GM19438 (cell line): ENCODE measurements at regions not wholly inside any gene's neighbourhood (a gene's known extent, or its start where the extent isn't known, plus 50 kb on each side); places are given as distances from the start of the nearest gene placed in this dataset.
A peak's percentile ranks its signal among the peaks of the same experiment; 100 is the strongest.

Experiments used
- ATAC-seq: cut with Tn5 transposase; IDR thresholded peaks from one replicate; pipeline ENCODE4 v1.9.1; 2021; ENCODE audit warnings: low read depth; ENCODE audit not compliant: unreplicated experiment

DNA sequence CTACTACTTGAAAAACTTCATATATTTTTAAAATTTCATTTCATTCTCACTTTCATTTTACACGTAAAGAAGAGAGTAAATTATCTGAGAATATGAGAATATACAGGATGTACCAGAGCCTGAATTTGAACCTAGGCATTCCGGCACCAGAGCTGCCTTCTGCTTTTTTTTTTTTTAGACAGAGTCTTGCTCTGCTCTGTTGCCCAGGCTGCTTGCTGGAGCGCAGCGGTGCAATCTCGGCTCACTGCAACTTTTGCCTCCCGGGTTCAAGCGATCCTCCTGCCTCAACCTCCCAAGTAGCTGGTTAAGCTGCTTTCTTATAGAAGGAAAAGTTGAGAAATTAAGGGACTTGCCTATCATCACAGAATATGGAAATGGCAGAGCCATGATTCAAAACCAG, 540.1 kb downstream of the EBF1 start:
- ATAC-seq, result peak; percentile 52

DNA sequence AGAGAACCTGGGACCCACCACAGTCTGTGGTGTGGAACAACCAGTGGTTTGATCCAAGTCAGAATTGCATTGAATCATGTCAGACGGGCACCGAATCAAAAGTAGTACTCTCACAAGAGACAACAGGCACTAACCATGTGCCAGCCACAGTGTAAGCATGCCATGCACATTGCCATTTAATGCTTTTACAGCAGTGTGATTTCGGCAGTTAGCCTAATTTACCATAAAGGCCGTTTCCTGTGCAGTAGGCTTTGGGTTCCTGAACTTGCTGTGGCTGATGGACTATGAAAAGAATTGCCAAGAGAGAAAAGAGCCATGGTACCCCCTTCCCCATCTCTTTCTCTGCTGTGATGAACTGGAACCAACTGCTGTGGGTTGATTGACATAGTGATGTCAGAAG, 540.6 kb downstream of the EBF1 start:
- peak; percentile 5 for ATAC-seq

DNA sequence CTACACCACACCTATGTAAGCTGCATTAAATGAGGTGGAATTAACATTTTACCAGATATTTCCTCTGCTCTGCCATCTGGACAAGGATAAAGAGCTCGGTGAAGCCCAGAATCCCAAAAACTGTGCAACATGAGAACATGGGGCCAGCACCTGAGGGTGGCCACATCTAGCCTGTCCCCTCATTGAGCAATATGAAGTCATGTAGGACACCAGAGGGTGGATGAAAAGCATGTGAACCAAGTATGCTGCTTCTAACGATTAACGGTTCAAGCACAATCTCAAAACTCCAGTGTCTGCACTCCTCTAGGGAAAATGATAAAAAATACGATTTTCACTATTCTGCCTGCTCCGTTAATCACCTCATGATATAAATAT, 545.8 kb downstream of the EBF1 start:
- no peak for ATAC-seq

DNA sequence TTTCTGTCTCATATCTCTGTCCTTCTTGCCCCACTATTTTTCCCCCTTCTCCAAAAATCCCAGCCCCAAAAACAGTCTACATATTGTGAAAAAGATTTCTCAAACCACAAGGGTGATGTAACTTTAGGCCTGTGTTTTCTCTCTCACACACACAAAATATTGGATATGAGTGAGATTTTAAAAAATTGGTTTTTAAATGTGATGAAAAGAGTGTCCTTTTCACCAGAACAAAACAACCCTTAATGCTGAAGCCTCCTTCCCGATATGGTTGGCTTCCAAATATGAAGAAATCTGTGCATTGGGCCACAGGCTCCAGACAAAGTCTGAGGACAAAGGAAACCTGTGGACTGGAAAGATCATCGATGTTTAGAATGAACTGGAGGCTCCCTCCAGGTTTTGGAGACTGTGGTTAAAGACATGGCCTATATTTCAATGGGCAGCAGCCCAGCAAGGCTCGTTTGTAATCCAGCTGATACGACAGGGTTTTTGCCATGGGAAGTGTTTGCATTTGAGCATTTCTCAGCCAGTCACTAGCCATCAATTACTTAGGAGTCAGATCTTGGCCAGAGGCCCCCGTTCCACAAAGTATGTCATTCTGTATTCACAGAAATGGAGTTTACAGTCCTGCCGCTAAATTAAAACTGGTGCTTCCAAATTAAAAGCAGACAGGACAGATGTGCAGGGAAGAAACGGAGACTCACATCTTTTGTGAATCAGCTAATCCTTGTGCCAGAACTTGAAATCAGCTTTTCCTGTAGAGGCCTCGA, 546.3 kb downstream of the EBF1 start:
- ATAC-seq, result no peak

DNA sequence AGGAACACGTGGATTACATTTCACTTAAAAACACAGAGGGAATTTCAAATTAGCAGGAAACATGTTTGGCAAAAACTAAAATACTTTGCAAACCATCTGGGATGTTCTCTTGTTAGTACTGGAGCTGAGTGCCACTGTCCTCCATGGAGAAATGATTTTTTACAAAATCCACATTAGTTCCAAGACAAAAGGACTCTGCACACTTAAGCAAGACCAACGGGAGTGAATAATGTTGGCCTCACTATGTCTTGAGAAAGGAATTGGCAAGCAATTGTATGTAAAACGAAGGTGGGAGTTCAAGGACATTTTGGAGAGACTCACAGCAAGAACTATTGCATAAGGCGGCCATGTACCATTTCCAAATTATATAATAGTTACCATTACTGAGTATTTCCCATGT, 547.5 kb downstream of the EBF1 start:
- no peak for ATAC-seq

DNA sequence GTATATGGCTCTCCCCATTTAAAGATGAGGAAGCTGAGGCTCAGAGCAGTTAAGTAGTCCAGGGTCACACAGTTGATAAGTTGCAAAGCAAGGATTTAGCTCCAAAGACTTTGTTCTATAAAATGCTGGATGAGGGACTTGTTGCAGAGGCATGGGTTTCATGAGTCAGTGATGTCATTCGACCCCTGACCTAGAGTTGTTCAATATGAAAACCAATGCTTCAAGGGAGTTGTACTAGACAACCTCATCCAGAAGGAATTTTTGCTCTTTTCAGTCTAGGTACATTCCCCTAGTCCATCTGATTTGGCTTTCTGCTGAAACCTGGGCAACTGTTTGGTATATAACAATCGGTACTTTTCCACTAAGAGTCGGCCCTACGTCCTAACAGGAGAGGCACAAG, 550.4 kb downstream of the EBF1 start:
- ATAC-seq, result no peak

DNA sequence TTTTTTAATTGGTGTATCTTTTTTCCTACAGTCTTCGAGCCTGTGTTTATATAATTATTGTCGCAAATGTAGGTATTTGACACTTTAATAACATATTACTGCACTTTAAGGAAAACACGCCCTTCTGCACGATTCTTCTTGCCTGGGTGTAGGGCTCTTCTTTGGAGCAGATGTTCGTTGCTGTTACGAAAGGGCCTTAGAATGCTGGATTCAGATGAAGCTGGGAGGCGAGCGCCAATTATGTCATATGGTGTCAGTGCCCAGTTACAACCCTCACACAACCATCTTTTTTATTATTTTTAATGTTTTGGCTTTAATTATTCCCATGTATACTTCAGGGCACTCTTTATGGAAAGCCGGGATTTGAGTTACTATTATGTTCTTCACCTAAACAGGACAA, 553.0 kb downstream of the EBF1 start:
- ATAC-seq, result no peak

DNA sequence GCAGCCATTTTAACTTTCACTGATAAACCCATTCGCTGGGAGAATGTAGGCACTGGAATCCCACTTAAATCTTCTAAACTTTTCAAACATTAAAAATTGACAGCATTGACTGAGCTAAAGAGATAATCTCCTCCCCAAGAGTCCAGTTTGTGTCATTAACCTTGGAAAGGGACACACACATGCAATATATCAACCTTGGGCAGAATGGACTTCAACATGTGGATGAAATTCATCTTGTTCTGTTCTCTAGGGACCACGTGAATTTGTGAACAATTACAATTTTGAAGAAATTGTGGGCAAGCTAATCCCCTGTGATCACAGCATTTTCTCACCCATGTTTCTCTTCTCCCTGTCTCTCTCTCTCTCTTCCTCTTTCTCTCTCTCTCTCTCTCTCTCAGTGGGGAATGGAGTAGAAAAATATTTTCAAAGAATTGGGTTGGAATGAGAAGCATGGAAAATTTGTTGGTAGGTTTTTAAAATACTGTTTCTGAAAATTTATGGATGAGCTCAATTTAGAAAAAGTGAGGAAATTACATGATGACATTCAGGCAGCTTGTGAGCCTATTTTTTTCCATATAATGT, 553.7 kb downstream of the EBF1 start:
- ATAC-seq, result no peak

DNA sequence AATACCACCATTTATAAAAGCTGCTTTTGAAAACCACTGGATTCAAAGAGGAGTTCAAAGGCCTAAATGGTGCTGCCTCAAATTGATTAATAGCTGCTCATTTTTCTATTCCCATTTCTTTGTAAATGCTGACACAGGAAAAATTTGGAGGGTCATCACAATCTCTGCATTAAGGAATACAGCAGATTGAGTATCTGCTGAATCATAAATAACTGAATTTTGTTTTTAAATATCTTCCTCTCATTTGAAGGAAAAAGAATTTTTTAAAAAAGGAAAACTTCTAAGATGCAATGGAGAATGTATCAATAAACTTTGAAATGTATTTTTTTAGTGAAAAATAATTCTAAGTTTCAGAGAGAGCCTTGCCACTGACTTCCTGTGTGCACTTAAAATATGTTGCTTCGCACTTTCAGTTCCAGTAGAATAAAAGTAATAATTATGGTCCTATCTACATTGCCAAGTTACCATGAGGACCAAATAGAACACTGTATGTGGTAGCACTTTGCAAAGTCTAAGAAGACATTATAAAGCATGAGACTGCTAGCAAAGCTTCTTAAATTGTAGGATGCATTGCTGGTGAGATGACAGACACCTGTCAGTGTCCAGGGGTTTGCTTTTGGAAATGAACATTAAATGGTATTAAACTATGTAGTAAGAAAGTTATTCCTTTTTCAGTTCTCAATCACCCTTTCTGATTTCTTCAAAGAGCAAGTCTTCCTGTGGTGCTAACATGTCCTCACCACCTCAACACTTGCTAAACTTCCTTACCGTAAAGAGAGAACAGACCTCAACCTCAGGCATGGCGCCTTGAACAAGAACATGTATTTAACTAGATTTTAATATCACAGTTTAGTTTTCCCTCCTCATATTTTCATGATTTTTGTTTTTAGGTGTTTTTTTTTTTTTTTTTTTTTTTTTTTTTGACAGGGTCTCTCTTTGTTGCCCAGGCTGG, 555.1 kb downstream of the EBF1 start:
- no peak for ATAC-seq

DNA sequence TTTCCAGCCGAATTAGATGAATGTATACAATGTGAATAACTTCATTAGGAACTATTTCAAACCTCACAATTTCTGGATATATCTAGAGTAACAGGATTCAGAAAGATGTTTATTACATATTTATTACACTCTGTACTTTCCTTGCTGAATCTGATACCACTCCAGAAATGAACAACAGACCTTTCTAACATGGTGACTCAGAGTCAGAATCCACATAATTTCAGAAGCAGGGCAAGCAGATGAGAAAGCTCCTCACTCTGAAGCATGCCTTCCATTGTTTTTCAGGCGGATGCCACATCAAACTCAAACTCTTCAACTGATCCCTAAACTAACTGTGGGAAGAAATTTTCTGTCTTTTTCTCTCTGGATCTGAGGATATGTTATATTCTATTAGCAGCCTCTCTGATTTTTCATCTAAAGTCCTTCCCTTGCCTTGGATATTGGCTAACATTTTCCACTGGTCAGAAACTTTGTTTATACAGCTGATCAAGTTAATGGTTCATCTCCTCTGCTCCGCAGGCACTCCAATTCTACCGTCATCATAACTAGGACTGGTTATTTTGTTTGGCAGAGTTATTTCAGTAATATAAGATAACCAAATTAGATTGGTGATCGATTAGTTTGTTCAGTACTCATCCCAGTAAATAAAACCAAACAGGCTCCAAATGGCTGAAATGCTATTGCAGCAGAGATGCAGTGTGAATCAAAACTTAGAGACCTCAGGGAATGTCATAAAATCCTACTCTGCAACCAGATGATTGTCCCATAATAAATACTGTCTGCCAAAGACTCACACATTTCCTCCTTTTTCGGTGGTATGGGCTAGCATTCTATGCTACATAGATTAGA, 556.0 kb downstream of the EBF1 start:
- ATAC-seq, result no peak

DNA sequence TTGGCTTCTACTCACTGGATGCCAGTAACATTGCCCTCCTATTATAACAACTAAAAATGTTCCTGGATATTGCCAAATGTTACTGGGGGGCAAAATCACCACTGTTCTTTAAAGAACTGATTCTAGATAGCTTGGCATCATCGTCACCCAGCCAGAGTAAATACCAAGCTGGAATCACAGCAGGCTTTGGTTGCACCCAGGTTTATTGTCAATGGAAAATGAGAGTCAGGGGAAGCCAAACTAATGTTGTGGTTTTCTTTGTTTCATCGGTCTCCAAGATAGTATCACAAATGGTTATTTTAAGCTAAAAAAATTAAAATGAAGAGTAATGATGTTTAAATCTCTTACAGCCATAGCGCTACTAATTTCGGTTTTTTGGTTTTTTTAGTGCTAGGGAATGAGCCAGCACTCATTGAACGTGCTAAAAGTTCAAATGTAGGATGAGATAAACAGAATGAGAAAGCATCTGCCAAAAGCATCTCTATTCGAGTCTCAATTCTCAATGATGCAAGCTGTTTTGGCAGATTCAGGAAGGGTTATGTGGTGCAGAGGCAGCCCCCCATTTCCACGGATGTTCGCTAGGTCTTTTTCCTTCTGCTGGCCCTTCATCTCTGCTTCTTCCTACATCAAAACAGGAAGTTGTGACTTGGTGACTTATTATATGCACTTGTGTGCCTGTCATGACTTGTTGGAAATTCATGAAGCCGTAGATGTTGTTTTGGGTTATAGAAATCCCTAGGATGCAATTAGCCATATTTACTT, 558.0 kb downstream of the EBF1 start:
- ATAC-seq, result no peak

DNA sequence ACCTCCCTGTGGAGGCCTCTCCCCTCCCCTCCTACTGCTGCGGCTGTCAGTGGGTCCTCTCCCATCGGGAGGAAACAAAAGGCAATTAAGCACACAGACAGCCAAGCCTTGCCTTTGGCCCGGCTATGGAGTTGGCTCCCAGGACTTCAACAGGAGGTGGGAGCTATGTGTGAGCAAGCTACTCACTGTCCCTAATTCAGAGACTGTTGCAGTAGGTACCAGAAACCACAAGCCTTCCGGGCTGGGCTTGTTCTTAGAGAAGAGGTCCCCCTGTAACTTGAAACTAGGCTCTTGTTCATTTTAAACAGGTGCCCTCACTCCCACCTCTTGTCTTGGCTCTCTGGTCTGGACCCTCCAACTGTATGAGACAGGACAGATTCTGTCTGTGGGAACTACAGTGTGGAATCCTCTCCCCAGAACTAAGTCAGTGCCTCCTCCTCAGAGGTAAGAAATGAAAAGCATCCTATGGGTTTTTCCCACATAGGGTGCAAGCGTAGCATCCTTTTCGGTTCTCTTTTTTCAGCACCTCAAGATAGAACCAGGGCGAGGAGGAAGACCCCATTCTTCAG, 561.1 kb downstream of the EBF1 start:
- peak; percentile 74 for ATAC-seq

DNA sequence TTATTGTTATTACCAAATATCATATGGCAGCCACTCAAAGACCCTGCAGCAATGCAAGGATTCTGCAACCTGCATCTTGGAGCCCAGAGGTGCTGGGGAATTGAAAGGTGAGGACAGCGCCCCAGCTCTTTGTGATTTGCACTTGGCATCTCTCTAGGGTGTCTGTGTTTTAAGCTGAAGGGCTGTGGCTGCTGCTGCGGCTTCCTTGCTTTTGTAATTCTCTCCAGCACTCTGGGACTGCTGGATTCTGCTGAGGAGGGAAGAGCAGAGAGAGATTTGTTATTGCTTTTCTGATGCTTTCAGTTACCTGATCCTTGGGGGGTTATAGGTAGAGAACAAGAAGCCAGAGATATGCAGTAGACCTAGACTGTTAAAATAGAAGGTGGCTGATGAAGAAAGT, 562.4 kb downstream of the EBF1 start:
- no peak for ATAC-seq

DNA sequence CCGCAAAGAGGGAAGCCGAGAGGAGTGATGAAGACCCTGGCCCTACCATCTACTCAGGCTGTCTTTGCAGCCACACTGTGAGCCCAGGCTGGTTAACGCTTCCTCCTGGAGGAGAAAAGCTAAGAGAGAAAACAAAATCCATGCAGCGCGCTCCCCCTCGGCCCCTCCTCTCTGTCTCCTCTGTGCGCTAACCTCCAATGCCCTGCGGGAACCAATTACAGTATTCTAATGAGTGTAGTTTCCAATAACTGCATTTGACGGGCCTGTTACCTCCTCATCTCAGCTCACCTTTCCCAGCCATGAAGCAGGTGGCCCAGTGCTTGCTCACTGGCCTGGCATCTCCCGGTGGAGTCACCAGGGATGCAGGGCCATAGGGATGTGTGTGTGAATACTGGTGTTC, 565.5 kb downstream of the EBF1 start:
- ATAC-seq, result no peak

DNA sequence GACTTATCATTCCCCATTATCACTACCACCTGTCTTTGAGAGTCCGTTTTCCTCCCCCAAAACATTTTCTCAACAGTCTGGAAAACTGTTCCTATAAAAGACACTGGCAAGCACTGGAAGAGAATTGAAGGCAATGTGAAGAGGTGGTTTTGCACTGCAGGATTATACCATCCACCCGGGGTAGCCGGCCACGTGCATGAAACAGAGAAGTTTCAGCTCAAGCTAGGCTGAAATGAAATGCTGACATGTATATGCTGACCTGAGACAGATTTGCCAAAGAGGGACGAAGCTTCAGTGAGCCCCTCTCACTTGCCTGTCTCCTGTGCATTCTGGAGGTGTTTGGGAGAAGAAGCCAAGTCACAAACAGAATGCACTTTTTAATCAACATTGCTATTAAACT, 567.0 kb downstream of the EBF1 start:
- ATAC-seq, result no peak

DNA sequence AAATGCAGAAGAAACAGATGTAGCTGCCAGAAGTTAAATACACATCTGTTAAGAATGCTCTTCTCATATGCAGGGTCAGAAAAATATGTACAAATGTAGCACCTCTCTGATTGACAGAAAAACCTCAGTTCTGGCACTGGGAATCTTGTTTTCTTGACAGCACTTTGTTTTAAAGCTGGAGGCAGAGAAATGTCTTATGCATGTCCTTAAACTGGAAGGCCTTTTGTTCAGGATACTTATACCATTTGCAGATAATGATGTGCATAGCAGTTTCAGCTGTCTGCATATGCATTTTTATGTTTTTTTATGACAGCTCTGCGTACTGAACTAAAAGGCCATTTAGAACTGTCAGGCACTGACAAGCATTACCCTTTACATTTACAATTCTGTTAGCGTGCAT, 567.9 kb downstream of the EBF1 start:
- ATAC-seq, result no peak

DNA sequence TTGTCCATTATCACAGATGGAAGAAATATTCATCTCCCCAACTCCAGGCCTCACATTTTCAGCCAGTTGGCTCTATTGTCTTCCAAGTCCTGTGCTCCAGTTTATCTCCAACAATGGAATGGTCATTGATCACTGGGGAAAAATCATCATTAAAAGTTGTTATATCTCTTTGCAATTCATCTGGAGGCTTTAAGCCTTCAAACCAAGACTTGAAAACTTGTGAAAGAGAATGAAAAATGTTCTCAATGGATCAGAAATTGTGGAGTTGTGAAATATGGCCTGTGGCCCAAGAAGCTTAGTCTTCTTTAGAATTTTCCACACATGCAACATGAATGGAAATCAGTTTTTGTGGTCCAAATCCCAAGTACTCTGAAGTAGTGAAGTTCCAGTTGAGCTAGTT, 569.6 kb downstream of the EBF1 start:
- ATAC-seq, result no peak

DNA sequence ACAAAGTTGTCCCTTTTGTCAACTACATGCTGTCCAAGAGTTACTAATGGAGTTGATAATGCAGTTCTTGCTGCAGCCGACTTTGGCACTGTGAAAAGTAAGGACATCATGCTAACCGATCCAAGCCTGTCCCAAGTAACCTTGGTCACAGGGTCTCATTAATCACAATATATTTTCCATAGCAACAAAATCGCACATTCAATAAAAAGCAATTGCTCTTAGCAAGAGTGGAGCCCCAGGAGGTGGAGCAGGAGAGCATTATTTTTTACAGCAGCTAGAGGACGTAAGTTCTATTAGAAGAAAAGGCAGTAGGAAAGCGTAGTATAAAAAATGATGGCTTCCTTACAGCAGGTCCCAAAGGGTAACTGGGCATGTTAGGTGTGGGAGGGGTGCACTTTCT, 570.3 kb downstream of the EBF1 start:
- ATAC-seq, result no peak

DNA sequence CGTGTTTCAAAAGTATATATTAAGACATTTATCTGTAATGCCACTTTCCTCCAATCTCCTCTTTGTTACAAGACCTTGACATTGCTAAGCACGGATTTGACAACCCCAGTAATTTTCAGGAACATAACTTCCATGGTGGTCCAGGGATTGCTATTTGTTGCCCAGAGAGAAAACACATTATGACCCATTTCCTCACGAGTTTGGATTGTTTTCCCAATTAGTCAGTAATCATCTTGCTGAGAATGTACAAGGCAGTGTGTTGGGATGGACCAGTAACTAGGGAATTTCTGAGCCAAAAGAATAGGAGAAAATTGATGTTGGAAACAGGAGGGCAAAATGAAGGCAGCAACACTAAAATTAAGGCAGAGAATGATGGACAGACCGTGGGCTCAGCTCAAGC, 574.1 kb downstream of the EBF1 start:
- ATAC-seq, result no peak

DNA sequence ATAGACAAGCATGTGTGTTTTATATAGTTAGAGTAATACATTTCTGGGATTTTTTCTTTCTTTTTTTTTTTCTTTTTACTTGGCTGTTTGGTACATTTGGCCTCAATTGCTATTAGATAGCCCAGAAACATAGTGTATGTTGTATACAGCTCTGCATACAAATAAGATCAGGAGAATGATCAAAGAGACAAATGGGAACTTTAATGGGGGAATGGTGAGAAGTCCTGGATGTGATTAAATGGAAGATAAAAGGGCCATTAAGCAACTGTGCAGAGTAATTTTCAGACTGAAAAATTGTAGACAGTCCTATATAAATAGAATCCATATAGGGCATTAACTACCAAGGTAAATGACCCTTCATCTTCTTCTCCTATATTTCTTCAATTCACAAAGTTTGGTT, 575.6 kb downstream of the EBF1 start:
- ATAC-seq, result no peak
